NCI-H774 (cell line): ENCODE measurements at regions not wholly inside any gene's neighbourhood (a gene's known extent, or its start where the extent isn't known, plus 50 kb on each side); places are given as distances from the start of the nearest gene placed in this dataset.

Source experiments
- DNase-seq: peaks from one replicate; lab custom pipeline; 2025; lab: John Stamatoyannopoulos, UW

- DNase-seq, result no peak
These were observed 225.5 kb upstream of the ADAMTS5 start for GRCh38 chr21:27192281-27192949.

- no peak for DNase-seq
These were observed 223.7 kb upstream of the ADAMTS5 start for GRCh38 chr21:27190601-27191000.

GRCh38 chr21:27189870-27190269, 223.0 kb upstream of the ADAMTS5 start:
- no peak for DNase-seq

GRCh38 chr21:27173053-27173452, 206.2 kb upstream of the ADAMTS5 start:
- DNase-seq, result no peak

- no peak for DNase-seq
These were observed 204.8 kb upstream of the ADAMTS5 start for GRCh38 chr21:27171707-27172106.

- DNase-seq, result no peak
These were observed 201.2 kb upstream of the ADAMTS5 start for GRCh38 chr21:27168084-27168483.

GRCh38 chr21:27164208-27165177, 197.6 kb upstream of the ADAMTS5 start:
- no peak for DNase-seq

GRCh38 chr21:27158967-27159366, 192.1 kb upstream of the ADAMTS5 start:
- no peak for DNase-seq

- no peak for DNase-seq
These were observed 190.2 kb upstream of the ADAMTS5 start for GRCh38 chr21:27157097-27157496.

GRCh38 chr21:27156666-27157065, 189.8 kb upstream of the ADAMTS5 start:
- DNase-seq, result no peak

- no peak for DNase-seq
These were observed 188.2 kb upstream of the ADAMTS5 start for GRCh38 chr21:27155130-27155500.

GRCh38 chr21:27154451-27155129, 187.7 kb upstream of the ADAMTS5 start:
- no peak for DNase-seq

GRCh38 chr21:27152996-27153395, 186.1 kb upstream of the ADAMTS5 start:
- no peak for DNase-seq

GRCh38 chr21:27149034-27149433, 182.1 kb upstream of the ADAMTS5 start:
- no peak for DNase-seq

- no peak for DNase-seq
These were observed 179.4 kb upstream of the ADAMTS5 start for GRCh38 chr21:27146268-27146667.

- DNase-seq, result no peak
These were observed 178.4 kb upstream of the ADAMTS5 start for GRCh38 chr21:27145134-27145798.

GRCh38 chr21:27143476-27143875, 176.6 kb upstream of the ADAMTS5 start:
- no peak for DNase-seq

GRCh38 chr21:27139526-27139925, 172.6 kb upstream of the ADAMTS5 start:
- DNase-seq, result no peak

- peak; percentile 11 for DNase-seq
These were observed 167.6 kb upstream of the ADAMTS5 start for GRCh38 chr21:27134516-27134915.

GRCh38 chr21:27132266-27132665, 165.4 kb upstream of the ADAMTS5 start:
- DNase-seq, result no peak

GRCh38 chr21:27130154-27130553, 163.3 kb upstream of the ADAMTS5 start:
- no peak for DNase-seq

GRCh38 chr21:27129694-27130093, 162.8 kb upstream of the ADAMTS5 start:
- DNase-seq, result no peak
